SK-N-SH (cell line): ENCODE measurements at regions not wholly inside any gene's neighbourhood (a gene's known extent, or its start where the extent isn't known, plus 50 kb on each side); places are given as distances from the start of the nearest gene placed in this dataset.

ENCODE experiments used
- CTCF ChIA-PET: fragments of 300-600, 350-600 bp; formaldehyde crosslinking; extraction: SDS; loops from one replicate; lab custom pipeline; 2021; lab: Yijun Ruan, JAX
- POLR2A ChIA-PET: fragments of 350-600 bp; sonication (Branson Sonifier 250); formaldehyde crosslinking; extraction: SDS; loops from one replicate; lab custom pipeline; 2020; ENCODE audit warnings: antibody characterized with exemption, inconsistent platforms; lab: Yijun Ruan, JAX
- DNase-seq: peaks from one replicate; pipeline ENCODE4 v3.0.0; 2012
- H2AFZ ChIP-seq: fragments of 200-600 bp; sonication (generic); 2 replicates; pipeline ENCODE4 v1.8.1; 2016; ENCODE audit warnings: antibody characterized with exemption, mild to moderate bottlenecking, low read depth
- H3F3A ChIP-seq: fragments of 200-600 bp; sonication (generic); replicated peaks from 2 replicates; pipeline ENCODE3; 2016; ENCODE audit warnings: antibody characterized with exemption, mild to moderate bottlenecking; ENCODE audit not compliant: insufficient read depth
- H3K27ac ChIP-seq, 2 experiments: fragments of 200-500 bp in 1 of 2; fragments of 200-600 bp in 1 of 2; sonication (Bioruptor generic) in 1 of 2; sonication (generic), shearing (Covaris generic) in 1 of 2; 2 replicates each; pipeline versions ENCODE4 v1.5.1 to v1.6.1; 2014 to 2016; ENCODE audit warnings: low read depth in 2 of 2, inconsistent platforms in 1 of 2, low read length in 1 of 2, mild to moderate bottlenecking in 1 of 2, mixed read lengths in 1 of 2
- H3K27me3 ChIP-seq: fragments of 200-600 bp; sonication (generic), shearing (Covaris generic); 2 replicates; pipeline ENCODE4 v1.6.1; 2016; ENCODE audit warnings: mixed run types; ENCODE audit not compliant: insufficient read depth
- H3K36me3 ChIP-seq, 2 experiments: fragments of 200-500 bp in 1 of 2; fragments of 200-600 bp in 1 of 2; sonication (Bioruptor generic) in 1 of 2; sonication (generic) in 1 of 2; replicated peaks in 1 of 2; 2 replicates each; pipeline versions ENCODE3 to v1.5.1; 2014 to 2016; ENCODE audit warnings: low read length in 1 of 2, mild to moderate bottlenecking in 1 of 2; ENCODE audit not compliant: insufficient read depth in 2 of 2, control insufficient read depth in 1 of 2
- H3K4me1 ChIP-seq, 2 experiments: fragments of 200-500 bp in 1 of 2; fragments of 200-600 bp in 1 of 2; sonication (Bioruptor generic) in 1 of 2; sonication (generic), shearing (Covaris generic) in 1 of 2; 2 replicates each; pipeline versions ENCODE4 v1.5.1 to v1.6.1; 2014 to 2016; ENCODE audit warnings: low read depth in 1 of 2, low read length in 1 of 2, mixed run types in 1 of 2; ENCODE audit not compliant: insufficient read depth in 2 of 2, control insufficient read depth in 1 of 2
- H3K4me2 ChIP-seq: fragments of 200-600 bp; sonication (generic), shearing (Covaris generic); 2 replicates; pipeline ENCODE4 v1.6.1; 2017; ENCODE audit warnings: mixed run types
- H3K4me3 ChIP-seq, 2 experiments: fragments of 200-500 bp in 1 of 2; fragments of 200-600 bp in 1 of 2; sonication (Bioruptor generic) in 1 of 2; sonication (generic), shearing (Covaris generic) in 1 of 2; 2 replicates each; pipeline versions ENCODE4 v1.5.1 to v1.8.1; 2014 to 2016; ENCODE audit warnings: low read depth in 2 of 2, inconsistent platforms in 1 of 2, low read length in 1 of 2, mild to moderate bottlenecking in 1 of 2, mixed read lengths in 1 of 2, moderate library complexity in 1 of 2
- H3K79me2 ChIP-seq: fragments of 200-600 bp; sonication (generic); 2 replicates; pipeline ENCODE4 v1.8.1; 2017; ENCODE audit warnings: mild to moderate bottlenecking; ENCODE audit not compliant: insufficient read depth
- H3K9ac ChIP-seq: fragments of 200-600 bp; sonication (generic); 2 replicates; pipeline ENCODE4 v1.6.1; 2017; ENCODE audit warnings: mixed run types
- H3K9me2 ChIP-seq: fragments of 200-600 bp; sonication (generic); 2 replicates; pipeline ENCODE4 v1.6.1; 2017; ENCODE audit warnings: mixed run types
- H3K9me3 ChIP-seq: fragments of 200-600 bp; sonication (generic); 2 replicates; pipeline ENCODE4 v1.6.1; 2017; ENCODE audit warnings: mixed run types, mild to moderate bottlenecking, moderate library complexity
- H4K20me1 ChIP-seq: fragments of 200-600 bp; sonication (generic); 2 replicates; pipeline ENCODE4 v1.6.1; 2017; ENCODE audit warnings: mild to moderate bottlenecking, mixed run types; ENCODE audit not compliant: insufficient read depth
- CHD2 ChIP-seq: fragments of 150-350 bp; IDR thresholded peaks from 2 replicates; pipeline ENCODE4 v1.6.1; 2018; ENCODE audit warnings: low read length; ENCODE audit not compliant: partially characterized antibody
- EP300 ChIP-seq, 2 experiments: IDR thresholded peaks; 2 replicates each; pipeline versions ENCODE4 v1.4.0 to v1.6.1; 2012; ENCODE audit warnings: borderline replicate concordance in 1 of 2, low read depth in 1 of 2, low read length in 1 of 2
- EZH2phosphoT487 ChIP-seq: fragments of 200-600 bp; sonication (generic); IDR thresholded peaks from 2 replicates; pipeline ENCODE4 v1.6.1; 2017; ENCODE audit warnings: low read depth, mixed run types, mild to moderate bottlenecking, antibody characterized with exemption, moderate library complexity, borderline replicate concordance
- FOXM1 ChIP-seq: IDR thresholded peaks from 2 replicates; pipeline ENCODE4 v1.4.0; 2012; ENCODE audit warnings: low read depth, mild to moderate bottlenecking
- GATA2 ChIP-seq: sonication (generic); formaldehyde crosslinking; IDR thresholded peaks from 2 replicates; pipeline ENCODE4 v1.5.0; 2020; ENCODE audit warnings: mild to moderate bottlenecking, missing genetic modification reagents
- JUND ChIP-seq: IDR thresholded peaks from 2 replicates; pipeline ENCODE4 v1.4.0; 2012
- NRF1 ChIP-seq: IDR thresholded peaks from 2 replicates; pipeline ENCODE4 v1.6.1; 2012; ENCODE audit warnings: low read depth, mild to moderate bottlenecking, low read length
- RXRA ChIP-seq: IDR thresholded peaks from 2 replicates; pipeline ENCODE4 v1.4.0; 2012; ENCODE audit warnings: low read depth, mild to moderate bottlenecking, borderline replicate concordance
- SMC3 ChIP-seq: IDR thresholded peaks from 2 replicates; pipeline ENCODE4 v1.6.1; 2012; ENCODE audit warnings: low read depth, low read length, improper control_type of control experiment
- YY1 ChIP-seq: IDR thresholded peaks from 2 replicates; pipeline ENCODE4 v1.4.0; 2012; ENCODE audit warnings: low read depth, mild to moderate bottlenecking
- WGBS: methylation state at CpG from one replicate; pipeline ENCODE4 v1.1.6; 2017; ENCODE audit warnings: low lambda C conversion rate; 5-methylcytosine and 5-hydroxymethylcytosine counted together
- TF ChIP-seq, protein P1 (sequence below): fragments of 150-350 bp; IDR thresholded peaks from 2 replicates; pipeline ENCODE4 v1.6.1; 2016; ENCODE audit warnings: mild to moderate bottlenecking, low read depth, low read length
- TF ChIP-seq, protein P2 (sequence below): IDR thresholded peaks from 2 replicates; pipeline ENCODE4 v1.4.0; 2012; ENCODE audit warnings: low read depth, borderline replicate concordance
- TF ChIP-seq, protein P3 (sequence below): IDR thresholded peaks from 2 replicates; pipeline ENCODE4; 2012

DNA sequence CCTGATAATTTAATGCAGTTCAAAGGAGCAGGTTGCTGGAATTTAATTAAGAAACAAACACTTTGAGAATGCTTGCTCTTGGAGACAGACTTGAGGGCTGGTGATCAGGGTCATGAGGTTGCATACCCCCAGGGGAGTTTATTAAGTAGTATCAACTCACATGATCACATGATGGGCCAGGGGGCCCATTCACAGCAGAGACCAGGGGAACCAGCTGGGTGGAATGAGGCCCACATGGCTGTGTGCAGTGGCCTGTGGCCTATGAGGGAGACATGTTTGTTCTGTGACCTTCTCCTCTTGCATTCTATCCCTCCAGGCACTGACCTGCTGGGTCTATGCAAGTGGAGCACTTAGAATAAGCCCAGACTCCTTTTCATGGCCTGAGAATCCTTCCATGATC lies 266.6 kb upstream of the PWP1 start:
- no peak for TF ChIP-seq FOXM1

DNA sequence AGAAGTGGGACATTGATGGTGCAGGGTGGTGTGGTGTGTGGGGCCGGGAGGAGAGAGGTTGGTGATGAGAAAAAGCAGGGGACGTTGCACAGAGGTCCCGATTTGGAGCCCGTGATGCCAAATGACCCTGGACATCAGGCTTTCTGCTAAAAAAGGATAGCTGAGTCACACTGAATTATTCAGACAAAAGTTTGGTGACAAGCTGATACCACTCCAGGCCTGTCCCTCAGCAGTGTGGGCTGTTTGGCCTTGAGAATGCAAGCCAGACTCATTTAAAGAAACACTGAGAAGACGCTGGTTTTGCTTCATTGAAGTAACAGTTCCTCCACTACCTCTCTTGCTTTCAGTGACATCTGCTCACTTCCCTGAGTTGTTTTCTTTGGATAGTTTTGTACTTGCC lies 262.1 kb upstream of the PWP1 start:
- Histone ChIP-seq H3F3A (no peaks in the 10 kb centered on the region), H3K79me2 (no peaks in the 10 kb centered on the region), H3K9me2 (no peaks in the 10 kb centered on the region), H3K4me1 (peaks cover 0 to 4% of the 10 kb centered on the region in 2 experiments; a peak in 1 of 4 replicates), H3K9ac (no peak overlapping the region), H3K9me3 (no peaks in the 10 kb centered on the region), H3K27me3 (no peaks in the 10 kb centered on the region), H3K4me2 (no peak overlapping the region), H3K36me3 (no peaks in the 10 kb centered on the region), H4K20me1 (no peaks in the 10 kb centered on the region), H3K27ac (no peak overlapping the region), H3K4me3 (no peak overlapping the region), H2AFZ (no peak overlapping the region)
- no peak for DNase-seq
- ChIA-PET CTCF (interaction anchor here (2.3 kb wide), 1 partner anchor 18 kb away, joined by 7 read pairs; no protein-coding TSS in a partner anchor), POLR2A (no interaction called here)
- no peak for TF ChIP-seq YY1
- TF ChIP-seq NRF1, result no peak
- no peak for TF ChIP-seq GATA2 (CRISPR knock-in tag)
- TF ChIP-seq, protein P1, sequence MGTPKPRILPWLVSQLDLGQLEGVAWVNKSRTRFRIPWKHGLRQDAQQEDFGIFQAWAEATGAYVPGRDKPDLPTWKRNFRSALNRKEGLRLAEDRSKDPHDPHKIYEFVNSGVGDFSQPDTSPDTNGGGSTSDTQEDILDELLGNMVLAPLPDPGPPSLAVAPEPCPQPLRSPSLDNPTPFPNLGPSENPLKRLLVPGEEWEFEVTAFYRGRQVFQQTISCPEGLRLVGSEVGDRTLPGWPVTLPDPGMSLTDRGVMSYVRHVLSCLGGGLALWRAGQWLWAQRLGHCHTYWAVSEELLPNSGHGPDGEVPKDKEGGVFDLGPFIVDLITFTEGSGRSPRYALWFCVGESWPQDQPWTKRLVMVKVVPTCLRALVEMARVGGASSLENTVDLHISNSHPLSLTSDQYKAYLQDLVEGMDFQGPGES, result no peak
- no peak for TF ChIP-seq CHD2
- TF ChIP-seq, protein P2, sequence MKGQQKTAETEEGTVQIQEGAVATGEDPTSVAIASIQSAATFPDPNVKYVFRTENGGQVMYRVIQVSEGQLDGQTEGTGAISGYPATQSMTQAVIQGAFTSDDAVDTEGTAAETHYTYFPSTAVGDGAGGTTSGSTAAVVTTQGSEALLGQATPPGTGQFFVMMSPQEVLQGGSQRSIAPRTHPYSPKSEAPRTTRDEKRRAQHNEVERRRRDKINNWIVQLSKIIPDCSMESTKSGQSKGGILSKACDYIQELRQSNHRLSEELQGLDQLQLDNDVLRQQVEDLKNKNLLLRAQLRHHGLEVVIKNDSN, result no peak
- TF ChIP-seq JUND, result no peak
- no peak for TF ChIP-seq RXRA
- TF ChIP-seq, protein P3, sequence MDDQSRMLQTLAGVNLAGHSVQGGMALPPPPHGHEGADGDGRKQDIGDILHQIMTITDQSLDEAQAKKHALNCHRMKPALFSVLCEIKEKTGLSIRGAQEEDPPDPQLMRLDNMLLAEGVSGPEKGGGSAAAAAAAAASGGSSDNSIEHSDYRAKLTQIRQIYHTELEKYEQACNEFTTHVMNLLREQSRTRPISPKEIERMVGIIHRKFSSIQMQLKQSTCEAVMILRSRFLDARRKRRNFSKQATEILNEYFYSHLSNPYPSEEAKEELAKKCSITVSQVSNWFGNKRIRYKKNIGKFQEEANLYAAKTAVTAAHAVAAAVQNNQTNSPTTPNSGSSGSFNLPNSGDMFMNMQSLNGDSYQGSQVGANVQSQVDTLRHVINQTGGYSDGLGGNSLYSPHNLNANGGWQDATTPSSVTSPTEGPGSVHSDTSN, result no peak
- TF ChIP-seq FOXM1, result no peak
- no peak for TF ChIP-seq EP300 (IDR thresholded peaks at IDR 0.05; ENCODE audit: borderline replicate concordance in 1 of 2, low read depth in 1 of 2, low read length in 1 of 2)
- TF ChIP-seq SMC3, result no peak
- TF ChIP-seq EZH2phosphoT487, result no peak
- 55% methylated on average over 5 of the region's 5 CpGs for WGBS

More for the DNA sequence above, 266.6 kb upstream of the PWP1 start:
- no peaks in the 10 kb centered on the region for H3K9me3 ChIP-seq
- peaks cover 0 to 4% of the 10 kb centered on the region in 2 experiments; a peak in 1 of 4 replicates for H3K4me1 ChIP-seq
- H3K4me3 ChIP-seq, result no peak overlapping the region
- H4K20me1 ChIP-seq, result no peaks in the 10 kb centered on the region
- H3K9me2 ChIP-seq, result no peaks in the 10 kb centered on the region
- POLR2A ChIA-PET, result no interaction called here
- H3K27me3 ChIP-seq, result no peaks in the 10 kb centered on the region
- H2AFZ ChIP-seq, result no peak overlapping the region
- H3K36me3 ChIP-seq, result no peaks in the 10 kb centered on the region
- H3K4me2 ChIP-seq, result no peak overlapping the region
- H3K9ac ChIP-seq, result no peak overlapping the region
- DNase-seq, result no peak
- no peaks in the 10 kb centered on the region for H3K79me2 ChIP-seq
- no peak overlapping the region for H3K27ac ChIP-seq
- H3F3A ChIP-seq, result no peaks in the 10 kb centered on the region
- CTCF ChIA-PET, result interaction anchor here (4.4 kb wide), 1 partner anchor 287 kb away, joined by 12 read pairs; no protein-coding TSS in a partner anchor
